T-helper 1 cell treated with Interleukin-12 subunit alpha and Interleukin-12 subunit beta and Interleukin-4 antibody, amounts not matched to agents 30 μg/mL and 1 μg/mL, for 36 hours (primary cell): ENCODE measurements at regions not wholly inside any gene's neighbourhood (a gene's known extent, or its start where the extent isn't known, plus 50 kb on each side); places are given as distances from the start of the nearest gene placed in this dataset.

Experiments
- H3K27ac Mint-ChIP-seq: one replicate; pipeline ENCODE4 v1.8.0; 2021; ENCODE audit warnings: mild to moderate bottlenecking, mixed read lengths
- H3K27me3 Mint-ChIP-seq: one replicate; pipeline ENCODE4 v1.8.0; 2021; ENCODE audit warnings: low read depth, mixed read lengths
- H3K36me3 Mint-ChIP-seq: one replicate; pipeline ENCODE4 v1.8.0; 2021; ENCODE audit warnings: low read depth, mixed read lengths
- H3K4me1 Mint-ChIP-seq: one replicate; pipeline ENCODE4 v1.8.0; 2021; ENCODE audit warnings: low read depth, mixed read lengths
- H3K4me3 Mint-ChIP-seq: one replicate; pipeline ENCODE4 v1.8.0; 2021; ENCODE audit warnings: mild to moderate bottlenecking, moderate library complexity, mixed read lengths
- H3K9me3 Mint-ChIP-seq: one replicate; pipeline ENCODE4 v1.8.0; 2021; ENCODE audit warnings: mixed read lengths

DNA sequence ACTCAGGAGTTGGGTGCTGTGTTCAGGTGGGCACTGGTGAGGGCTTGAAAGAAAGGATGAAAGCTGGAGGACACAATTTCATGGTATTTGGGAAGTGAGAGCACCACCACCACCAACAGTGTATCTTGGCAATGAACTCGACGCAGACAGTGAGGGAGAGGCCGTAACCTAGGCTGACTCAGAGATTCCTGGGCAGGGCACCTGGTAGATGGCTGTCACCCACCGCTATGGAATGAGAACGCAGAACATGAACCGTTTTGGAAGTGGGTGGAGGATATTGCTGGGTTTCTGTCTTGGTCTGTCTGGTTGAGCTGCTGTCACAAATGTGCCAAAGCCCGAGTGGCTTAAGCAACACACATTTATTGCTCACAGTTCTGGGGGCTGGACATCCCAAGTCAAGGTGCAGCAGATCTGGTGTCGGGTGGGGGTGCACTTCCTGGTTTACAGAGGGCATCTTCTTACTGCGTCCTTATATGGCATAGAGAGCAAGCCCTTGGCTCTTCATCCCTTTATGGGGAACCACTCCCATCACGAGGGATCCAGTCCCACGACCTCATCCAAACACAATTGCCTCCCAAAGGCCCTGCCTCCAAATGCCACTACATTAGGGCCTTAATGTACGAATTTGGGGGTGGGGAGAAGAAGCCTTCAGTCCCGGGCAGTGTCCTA, 246.3 kb downstream of the SIPA1L2 start:
- H3K27me3 Mint-ChIP-seq, result no peaks in the 10 kb centered on the region
- H3K27ac Mint-ChIP-seq, result no peak overlapping the region
- no peaks in the 10 kb centered on the region for H3K4me1 Mint-ChIP-seq
- H3K9me3 Mint-ChIP-seq, result no peaks in the 10 kb centered on the region
- no peaks in the 10 kb centered on the region for H3K36me3 Mint-ChIP-seq
- H3K4me3 Mint-ChIP-seq, result no peak overlapping the region

DNA sequence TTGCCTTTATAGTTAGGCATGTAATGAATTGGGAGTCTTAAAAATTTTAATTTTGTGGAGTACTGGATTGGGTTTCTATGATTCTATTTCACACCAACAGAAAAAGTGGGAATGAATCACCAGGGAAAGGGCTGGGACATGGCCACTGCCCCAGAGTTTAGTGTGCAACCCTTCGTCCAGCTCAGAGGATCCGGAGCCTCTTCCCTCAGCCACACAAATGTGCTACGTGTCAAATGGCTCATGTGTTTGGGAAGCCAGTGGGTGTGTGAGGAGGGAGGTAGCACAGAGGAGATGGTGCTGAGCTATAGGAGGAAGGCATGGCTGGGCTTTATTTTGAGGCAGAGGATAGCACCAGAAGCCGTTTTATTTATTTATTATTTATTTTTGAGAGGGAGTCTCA, 247.3 kb downstream of the SIPA1L2 start:
- Mint-ChIP-seq H3K9me3 (no peaks in the 10 kb centered on the region), H3K4me1 (no peaks in the 10 kb centered on the region), H3K27me3 (no peaks in the 10 kb centered on the region), H3K4me3 (no peak overlapping the region), H3K36me3 (no peaks in the 10 kb centered on the region), H3K27ac (no peak overlapping the region)

DNA sequence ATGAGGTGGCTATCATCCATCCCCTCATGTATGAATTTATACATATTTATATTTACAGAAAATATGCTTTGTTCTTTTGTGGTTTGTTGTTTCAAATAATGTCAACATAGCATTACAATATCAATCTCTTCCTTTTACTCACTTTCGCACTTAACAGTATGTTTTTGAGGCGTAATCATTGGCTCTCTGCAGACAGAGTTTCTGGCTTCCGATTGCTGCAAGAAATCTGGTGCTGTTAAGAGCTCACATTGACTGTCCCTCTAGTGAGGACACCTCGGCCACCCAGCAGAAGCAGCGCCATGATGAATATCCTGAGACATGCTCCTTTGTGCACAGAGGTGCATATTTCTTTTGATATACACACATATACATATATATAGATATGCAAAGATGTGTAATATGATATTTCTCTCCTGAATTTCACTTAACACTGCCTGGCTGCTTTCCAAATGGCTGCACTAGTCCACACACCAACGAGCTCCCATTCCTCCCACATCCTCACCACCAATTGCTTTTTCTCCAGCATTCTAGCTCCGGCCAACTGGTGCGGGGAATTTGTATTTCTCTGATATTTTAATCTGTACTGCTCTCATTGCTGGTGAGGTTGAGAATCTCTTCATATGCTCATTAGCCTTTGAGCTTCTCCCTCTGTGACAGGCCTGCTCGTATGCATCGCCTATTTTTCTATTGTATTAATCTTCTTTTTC, 248.4 kb downstream of the SIPA1L2 start:
- H3K4me3 Mint-ChIP-seq, result no peak overlapping the region
- H3K27me3 Mint-ChIP-seq, result no peaks in the 10 kb centered on the region
- H3K36me3 Mint-ChIP-seq, result no peaks in the 10 kb centered on the region
- H3K27ac Mint-ChIP-seq, result no peak overlapping the region
- no peaks in the 10 kb centered on the region for H3K9me3 Mint-ChIP-seq
- no peaks in the 10 kb centered on the region for H3K4me1 Mint-ChIP-seq

DNA sequence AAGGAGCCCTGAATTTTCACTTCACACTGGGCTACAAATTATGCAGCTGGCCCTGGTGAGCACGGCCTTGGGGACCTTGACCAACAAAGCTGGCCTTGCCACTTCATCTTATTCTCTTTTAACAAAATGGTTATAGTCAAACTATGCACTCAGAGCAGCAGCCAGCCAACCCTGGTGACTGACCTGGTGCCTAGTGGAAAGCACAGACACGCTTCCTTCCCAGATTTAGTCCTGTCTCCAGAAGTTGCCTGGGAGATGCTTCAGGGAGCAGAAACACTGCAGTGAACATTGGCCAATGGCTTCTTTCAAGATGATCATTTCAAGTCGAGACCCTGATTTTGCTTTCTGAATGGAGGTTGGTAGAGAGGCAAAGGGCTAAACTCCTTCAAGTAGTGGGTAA, 249.3 kb downstream of the SIPA1L2 start:
- no peaks in the 10 kb centered on the region for H3K9me3 Mint-ChIP-seq
- no peaks in the 10 kb centered on the region for H3K4me1 Mint-ChIP-seq
- H3K36me3 Mint-ChIP-seq, result no peaks in the 10 kb centered on the region
- H3K27ac Mint-ChIP-seq, result no peak overlapping the region
- no peaks in the 10 kb centered on the region for H3K27me3 Mint-ChIP-seq
- H3K4me3 Mint-ChIP-seq, result no peak overlapping the region

DNA sequence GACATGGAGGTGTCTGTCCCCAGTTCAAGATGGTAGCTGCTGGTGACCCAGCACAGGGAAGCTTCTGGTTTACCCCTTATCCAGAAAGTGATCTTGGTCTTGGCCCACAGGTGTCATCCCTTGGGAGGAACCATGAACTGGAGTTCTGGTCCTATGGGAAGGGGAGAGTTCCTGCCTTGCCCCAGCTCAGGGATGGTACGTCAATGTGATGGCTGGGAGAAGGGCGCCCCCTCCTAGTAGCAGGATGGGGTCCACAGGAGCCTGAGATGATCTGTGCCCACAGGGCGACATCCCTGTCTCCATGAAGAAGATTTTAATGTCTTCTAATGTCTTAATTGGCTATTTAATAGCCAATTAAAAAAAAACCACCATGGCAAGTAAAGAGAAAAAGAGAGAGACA, 249.8 kb downstream of the SIPA1L2 start:
- Mint-ChIP-seq H3K36me3 (no peaks in the 10 kb centered on the region), H3K27me3 (no peaks in the 10 kb centered on the region), H3K4me3 (no peak overlapping the region), H3K27ac (no peak overlapping the region), H3K9me3 (no peaks in the 10 kb centered on the region), H3K4me1 (no peaks in the 10 kb centered on the region)

DNA sequence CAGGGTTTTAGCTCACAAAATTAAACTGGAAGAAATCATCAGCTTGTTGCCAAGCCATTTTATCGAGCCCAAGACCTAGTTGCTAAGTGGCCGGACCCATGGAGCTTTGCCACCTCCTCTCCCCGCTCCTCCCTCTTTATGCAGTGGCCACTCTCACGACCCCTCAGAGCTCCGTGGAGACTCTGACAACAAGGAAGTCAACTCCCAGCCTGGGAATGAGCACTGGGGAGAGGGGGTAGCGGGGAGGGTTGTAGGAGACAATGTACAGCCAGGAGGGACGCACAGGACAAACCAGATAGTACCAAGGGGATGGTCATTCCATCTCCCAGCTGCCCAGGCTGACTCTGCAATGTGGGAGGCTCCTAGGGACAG, 250.9 kb downstream of the SIPA1L2 start:
- Mint-ChIP-seq H3K36me3 (no peaks in the 10 kb centered on the region), H3K27me3 (no peaks in the 10 kb centered on the region), H3K4me1 (no peaks in the 10 kb centered on the region), H3K4me3 (no peak overlapping the region), H3K27ac (no peak overlapping the region), H3K9me3 (no peaks in the 10 kb centered on the region)

DNA sequence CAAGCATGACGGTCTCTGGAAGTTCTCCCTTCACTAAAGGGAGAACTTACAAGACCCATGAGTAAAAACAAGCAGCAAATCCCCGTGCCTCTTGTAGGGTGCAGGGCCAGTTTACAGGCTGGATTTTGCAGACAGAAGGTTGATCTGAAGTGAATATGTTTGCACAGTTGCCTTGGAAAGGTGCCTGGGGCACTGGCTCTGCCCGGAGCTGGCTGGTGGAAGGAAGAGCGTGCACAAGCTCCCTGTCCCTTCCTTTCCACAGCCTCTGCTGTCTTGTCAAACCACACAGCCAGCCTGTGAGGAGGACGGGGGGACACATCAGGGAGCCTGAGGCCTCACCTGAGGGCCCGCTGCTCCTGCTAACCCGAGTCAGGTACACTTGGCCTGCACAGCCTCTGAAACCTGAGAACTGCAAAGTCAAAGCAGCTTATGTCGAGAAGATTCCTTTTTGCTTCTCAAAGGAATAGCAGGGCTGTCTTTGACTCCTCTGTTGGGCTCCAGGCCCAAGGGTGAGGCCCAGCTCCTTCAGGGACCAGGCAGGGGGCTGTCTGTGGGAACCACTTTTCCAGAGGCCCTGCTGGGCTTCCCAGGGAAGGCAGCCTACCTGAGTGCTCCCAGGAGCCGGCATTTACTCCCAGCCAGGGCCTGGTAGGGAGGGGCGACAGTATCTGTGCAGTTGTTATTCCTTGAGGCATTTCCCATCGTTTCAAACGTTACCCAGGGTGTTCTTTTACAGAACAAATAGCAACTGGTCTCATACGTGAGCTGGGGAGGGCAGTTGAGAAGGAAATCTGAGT, 251.5 kb downstream of the SIPA1L2 start:
- no peaks in the 10 kb centered on the region for H3K36me3 Mint-ChIP-seq
- no peaks in the 10 kb centered on the region for H3K9me3 Mint-ChIP-seq
- no peaks in the 10 kb centered on the region for H3K4me1 Mint-ChIP-seq
- H3K27ac Mint-ChIP-seq, result no peak overlapping the region
- H3K27me3 Mint-ChIP-seq, result no peaks in the 10 kb centered on the region
- H3K4me3 Mint-ChIP-seq, result no peak overlapping the region

DNA sequence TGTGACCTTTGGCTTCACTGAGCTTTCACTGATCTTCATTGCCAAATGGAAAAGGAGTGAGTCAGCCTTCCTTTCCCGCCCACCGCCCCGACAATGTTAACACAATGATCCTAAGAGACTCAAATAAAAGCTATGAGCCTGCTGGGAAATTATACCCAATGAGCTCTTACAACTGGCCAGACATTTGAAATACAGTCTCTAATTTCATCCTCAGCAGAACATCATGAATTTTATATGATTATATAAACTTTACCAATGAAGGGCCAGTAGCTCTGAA, 252.5 kb downstream of the SIPA1L2 start:
- no peaks in the 10 kb centered on the region for H3K9me3 Mint-ChIP-seq
- no peak overlapping the region for H3K4me3 Mint-ChIP-seq
- no peak overlapping the region for H3K27ac Mint-ChIP-seq

DNA sequence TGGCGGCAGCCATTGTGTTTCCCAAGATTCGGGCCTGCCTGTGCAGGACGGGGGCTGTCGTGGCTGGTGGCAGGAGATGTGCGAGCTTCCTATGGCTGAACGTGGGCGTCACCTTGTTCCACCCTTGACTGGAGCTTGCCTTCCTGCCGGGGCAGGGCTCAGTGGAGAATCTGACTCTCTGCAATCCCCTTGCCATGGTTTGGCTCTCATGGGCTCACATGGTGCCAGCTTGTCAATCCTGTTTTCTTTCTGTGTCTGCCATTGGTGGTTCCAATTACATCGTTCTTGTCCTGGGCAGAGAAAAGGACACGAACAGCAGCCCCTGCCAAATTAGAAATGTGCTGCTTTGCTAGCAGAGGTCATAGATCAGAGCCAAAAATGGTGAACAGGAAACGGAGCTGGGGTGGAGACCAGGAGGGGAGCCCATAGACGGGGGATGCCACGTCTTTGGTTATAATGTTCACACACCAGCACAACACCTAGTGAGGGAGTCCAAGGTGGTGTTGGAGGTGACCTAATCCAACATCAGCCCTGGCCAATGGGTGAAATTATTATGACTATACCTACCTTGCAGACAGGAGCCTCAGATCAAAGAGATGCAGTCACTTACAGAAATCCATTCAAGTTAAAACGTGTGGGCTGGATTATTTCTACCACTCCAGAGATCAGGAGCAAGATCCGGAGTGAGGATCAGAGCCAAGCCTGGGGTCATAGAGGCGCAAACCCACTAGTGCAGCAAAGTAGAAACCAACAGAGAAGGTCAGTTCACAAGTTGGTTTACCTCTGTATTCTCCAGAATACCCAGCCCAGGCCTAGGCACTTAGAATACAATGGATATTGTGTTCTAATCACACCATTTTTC, 253.1 kb downstream of the SIPA1L2 start:
- Mint-ChIP-seq H3K4me1 (no peaks in the 10 kb centered on the region), H3K27me3 (no peaks in the 10 kb centered on the region), H3K9me3 (no peaks in the 10 kb centered on the region), H3K27ac (no peak overlapping the region), H3K36me3 (no peaks in the 10 kb centered on the region), H3K4me3 (no peak overlapping the region)

More for the DNA sequence above, 252.5 kb downstream of the SIPA1L2 start:
- no peaks in the 10 kb centered on the region for H3K4me1 Mint-ChIP-seq
- H3K36me3 Mint-ChIP-seq, result no peaks in the 10 kb centered on the region
- no peaks in the 10 kb centered on the region for H3K27me3 Mint-ChIP-seq

DNA sequence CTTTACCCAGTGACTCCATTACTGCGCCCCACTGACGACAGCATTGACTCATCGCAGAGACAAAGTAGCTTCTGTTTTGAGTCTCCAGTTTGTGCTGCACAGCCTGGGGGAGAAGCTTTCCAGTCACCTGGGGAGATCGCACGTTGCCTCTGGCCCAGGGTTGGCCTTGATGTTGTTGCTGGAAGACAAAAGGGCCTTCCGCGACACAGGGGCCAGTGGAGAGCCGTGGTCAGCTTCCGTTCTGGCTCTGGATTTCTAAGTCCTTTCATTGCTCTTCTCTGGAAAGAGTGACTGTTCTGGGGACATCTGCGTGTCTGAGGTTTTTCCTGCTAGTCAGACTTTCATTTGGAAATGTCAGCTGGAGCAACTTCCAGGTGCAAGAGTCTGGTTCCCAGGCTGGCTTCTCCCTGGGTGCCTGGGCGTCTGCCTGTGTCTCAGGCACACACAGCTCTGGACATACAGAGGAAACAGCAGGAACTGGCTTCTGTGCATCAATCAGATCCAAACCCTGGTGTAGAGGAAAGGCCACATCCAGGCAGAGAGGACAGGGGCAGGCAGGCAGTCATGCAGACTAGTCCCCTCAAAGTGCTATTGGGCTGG, 257.0 kb downstream of the SIPA1L2 start:
- Mint-ChIP-seq H3K9me3 (no peaks in the 10 kb centered on the region), H3K27ac (no peak overlapping the region), H3K4me3 (no peak overlapping the region), H3K36me3 (no peaks in the 10 kb centered on the region), H3K27me3 (no peaks in the 10 kb centered on the region), H3K4me1 (no peaks in the 10 kb centered on the region)

DNA sequence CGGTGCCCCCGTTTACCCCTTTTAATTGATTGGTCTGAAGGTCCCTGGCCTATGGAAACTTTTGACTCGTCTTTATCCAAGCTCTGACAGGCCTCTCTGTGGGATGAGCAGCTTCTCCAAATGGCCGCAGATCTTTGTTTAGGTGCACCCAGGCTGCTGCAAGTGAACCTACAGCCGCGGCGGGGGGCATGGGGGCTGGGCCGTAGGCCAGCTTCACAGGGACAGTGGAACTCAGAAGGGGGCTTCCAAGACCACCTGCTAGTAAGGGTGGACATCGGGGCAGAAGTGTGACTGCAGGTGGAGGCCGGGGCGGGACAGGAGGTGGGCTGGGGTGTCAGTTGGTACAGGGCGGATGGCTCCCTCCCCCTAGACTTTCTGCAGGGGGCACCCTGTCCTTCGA, 257.5 kb downstream of the SIPA1L2 start:
- no peak overlapping the region for H3K4me3 Mint-ChIP-seq
- no peaks in the 10 kb centered on the region for H3K36me3 Mint-ChIP-seq
- no peaks in the 10 kb centered on the region for H3K27me3 Mint-ChIP-seq
- H3K4me1 Mint-ChIP-seq, result no peaks in the 10 kb centered on the region
- no peaks in the 10 kb centered on the region for H3K9me3 Mint-ChIP-seq
- no peak overlapping the region for H3K27ac Mint-ChIP-seq

DNA sequence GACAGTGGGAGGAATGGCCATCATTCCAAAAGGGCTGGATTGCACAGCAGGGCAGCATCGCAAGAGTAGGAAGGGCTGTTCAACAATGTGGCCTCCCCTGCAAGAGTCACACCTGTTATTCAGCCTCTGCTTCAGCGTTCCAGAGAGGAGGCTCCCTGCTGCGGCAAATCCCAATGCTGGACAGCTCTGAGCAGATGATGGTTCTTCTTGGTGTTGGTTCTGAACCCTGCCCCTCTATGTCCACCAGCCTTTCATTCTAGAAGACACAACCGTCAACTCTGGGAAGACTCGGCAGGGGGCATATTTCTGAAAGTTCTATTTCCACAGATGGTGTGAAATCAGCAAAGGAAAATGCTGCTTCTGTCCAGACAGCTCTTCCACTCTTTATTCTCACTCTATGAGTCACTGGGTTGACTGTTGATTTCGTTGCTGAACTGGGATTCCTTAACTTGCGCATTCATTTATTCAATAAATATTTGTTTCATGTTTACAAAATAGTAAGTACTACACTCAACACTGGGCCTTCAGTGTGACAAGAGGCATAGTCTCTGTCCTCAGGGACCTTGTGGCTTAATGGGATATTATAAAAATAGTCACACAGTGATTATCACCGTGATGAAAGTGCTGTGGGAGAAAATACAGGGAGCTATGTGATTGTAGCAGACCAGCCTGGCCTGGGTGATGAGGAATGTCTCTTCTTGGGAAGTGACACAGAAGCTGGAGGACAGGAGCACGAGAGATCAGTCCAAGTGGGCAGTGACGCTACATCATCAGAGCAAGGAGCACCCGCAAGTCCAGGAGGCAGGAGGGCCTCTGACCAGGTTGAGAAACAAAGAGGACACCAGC, 260.3 kb downstream of the SIPA1L2 start:
- Mint-ChIP-seq H3K27ac (no peak overlapping the region), H3K4me1 (no peaks in the 10 kb centered on the region), H3K4me3 (no peak overlapping the region), H3K36me3 (no peaks in the 10 kb centered on the region), H3K27me3 (no peaks in the 10 kb centered on the region), H3K9me3 (no peaks in the 10 kb centered on the region)

DNA sequence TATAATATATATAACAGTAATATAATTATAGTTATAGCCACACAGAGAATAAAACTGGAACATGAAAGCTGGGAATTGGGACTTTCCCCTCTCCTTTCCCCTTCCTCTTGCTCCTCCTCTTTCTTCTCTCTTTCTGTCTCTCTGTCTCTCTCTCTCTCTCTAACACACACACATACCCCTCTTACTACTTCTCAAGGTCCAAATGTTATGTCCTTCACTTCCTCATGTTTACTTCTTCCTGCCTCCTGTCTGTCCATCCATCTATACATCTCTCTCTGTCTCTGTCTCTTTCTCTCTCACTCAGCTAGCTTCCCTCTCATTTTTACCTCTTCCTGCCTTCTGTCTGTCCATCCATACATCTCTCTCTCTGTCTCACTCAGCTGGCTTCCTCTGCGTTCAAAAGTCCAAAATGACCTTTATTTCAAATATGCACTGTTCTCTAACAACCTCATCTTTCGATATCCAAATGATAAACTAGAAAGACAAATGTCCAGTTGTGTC, 261.1 kb downstream of the SIPA1L2 start:
- H3K9me3 Mint-ChIP-seq, result no peaks in the 10 kb centered on the region

More for the DNA sequence above, 261.1 kb downstream of the SIPA1L2 start:
- Mint-ChIP-seq H3K4me1 (no peaks in the 10 kb centered on the region), H3K27ac (no peak overlapping the region), H3K4me3 (no peak overlapping the region), H3K36me3 (no peaks in the 10 kb centered on the region), H3K27me3 (no peaks in the 10 kb centered on the region)
